ENCODE measurements at regions not wholly inside any gene's neighbourhood (a gene's known extent, or its start where the extent isn't known, plus 50 kb on each side); places are given as distances from the start of the nearest gene placed in this dataset.
"Not testable (repeated sequence)": the region's sequence is repeated elsewhere in the genome, so short reads cannot be mapped to it uniquely, and the experiment has no call there.

- peaks cover 46% of the 10 kb centered on the region for H3K9me3 Mint-ChIP-seq
- CTCF ChIA-PET: no interaction called here
- peaks cover 6% of the 10 kb centered on the region for H3K36me3 Mint-ChIP-seq
Measured at GRCh38 chrX:142938793-142939192, 86.9 kb upstream of the SPANXN4 start.

GRCh38 chrX:142972147-142972809, 53.5 kb upstream of the SPANXN4 start:
- DNase-seq (ENCODE audit: low spot score); H3K27ac Mint-ChIP-seq; ATAC-seq; H3K4me3 Mint-ChIP-seq; H3K27me3 Mint-ChIP-seq (ENCODE audit: low read depth); POLR2A ChIA-PET; H3K4me1 Mint-ChIP-seq; CTCF ChIA-PET: not testable (repeated sequence)
- Mint-ChIP-seq H3K36me3 (peaks cover 24% of the 10 kb centered on the region; the same call in 1 of the 2 replicates), H3K9me3 (peaks cover 44% of the 10 kb centered on the region)

More at GRCh38 chrX:142938793-142939192, 86.9 kb upstream of the SPANXN4 start:
- TF ChIP-seq, protein P1, sequence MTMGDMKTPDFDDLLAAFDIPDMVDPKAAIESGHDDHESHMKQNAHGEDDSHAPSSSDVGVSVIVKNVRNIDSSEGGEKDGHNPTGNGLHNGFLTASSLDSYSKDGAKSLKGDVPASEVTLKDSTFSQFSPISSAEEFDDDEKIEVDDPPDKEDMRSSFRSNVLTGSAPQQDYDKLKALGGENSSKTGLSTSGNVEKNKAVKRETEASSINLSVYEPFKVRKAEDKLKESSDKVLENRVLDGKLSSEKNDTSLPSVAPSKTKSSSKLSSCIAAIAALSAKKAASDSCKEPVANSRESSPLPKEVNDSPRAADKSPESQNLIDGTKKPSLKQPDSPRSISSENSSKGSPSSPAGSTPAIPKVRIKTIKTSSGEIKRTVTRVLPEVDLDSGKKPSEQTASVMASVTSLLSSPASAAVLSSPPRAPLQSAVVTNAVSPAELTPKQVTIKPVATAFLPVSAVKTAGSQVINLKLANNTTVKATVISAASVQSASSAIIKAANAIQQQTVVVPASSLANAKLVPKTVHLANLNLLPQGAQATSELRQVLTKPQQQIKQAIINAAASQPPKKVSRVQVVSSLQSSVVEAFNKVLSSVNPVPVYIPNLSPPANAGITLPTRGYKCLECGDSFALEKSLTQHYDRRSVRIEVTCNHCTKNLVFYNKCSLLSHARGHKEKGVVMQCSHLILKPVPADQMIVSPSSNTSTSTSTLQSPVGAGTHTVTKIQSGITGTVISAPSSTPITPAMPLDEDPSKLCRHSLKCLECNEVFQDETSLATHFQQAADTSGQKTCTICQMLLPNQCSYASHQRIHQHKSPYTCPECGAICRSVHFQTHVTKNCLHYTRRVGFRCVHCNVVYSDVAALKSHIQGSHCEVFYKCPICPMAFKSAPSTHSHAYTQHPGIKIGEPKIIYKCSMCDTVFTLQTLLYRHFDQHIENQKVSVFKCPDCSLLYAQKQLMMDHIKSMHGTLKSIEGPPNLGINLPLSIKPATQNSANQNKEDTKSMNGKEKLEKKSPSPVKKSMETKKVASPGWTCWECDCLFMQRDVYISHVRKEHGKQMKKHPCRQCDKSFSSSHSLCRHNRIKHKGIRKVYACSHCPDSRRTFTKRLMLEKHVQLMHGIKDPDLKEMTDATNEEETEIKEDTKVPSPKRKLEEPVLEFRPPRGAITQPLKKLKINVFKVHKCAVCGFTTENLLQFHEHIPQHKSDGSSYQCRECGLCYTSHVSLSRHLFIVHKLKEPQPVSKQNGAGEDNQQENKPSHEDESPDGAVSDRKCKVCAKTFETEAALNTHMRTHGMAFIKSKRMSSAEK (CRISPR knock-in tag; IDR thresholded peaks at IDR 0.05; ENCODE audit: borderline replicate concordance): no peak
- TF ChIP-seq, protein P2, sequence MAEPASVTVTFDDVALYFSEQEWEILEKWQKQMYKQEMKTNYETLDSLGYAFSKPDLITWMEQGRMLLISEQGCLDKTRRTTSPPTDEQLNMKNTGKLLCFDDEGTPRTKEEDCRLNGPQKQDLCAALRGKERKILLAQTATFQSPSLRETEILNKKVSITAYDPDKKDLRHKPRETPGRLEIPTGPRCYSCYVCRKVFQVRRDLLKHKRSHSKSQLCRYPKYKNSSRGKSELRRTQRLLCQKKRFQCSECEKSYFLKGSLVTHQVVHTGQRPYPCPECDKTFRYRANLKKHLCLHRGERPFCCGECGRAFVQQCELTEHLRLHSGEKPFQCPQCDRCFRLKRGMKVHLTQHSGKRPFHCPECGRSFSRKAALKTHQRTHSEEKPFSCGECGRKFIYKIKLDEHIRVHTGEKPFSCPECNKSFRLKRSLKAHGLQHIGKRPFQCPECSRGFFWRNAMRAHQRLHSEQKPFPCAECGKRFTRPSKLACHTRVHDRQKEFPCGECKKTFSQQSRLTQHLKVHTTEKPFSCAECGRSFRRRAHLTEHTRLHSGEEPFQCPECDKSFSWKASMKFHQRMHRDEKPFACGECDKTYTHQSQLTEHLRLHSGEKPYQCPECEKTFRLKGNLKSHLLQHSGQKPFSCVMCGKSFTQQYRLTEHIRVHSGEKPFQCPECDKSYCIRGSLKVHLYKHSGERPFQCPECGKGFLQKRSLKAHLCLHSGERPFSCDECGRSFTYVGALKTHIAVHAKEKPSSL (CRISPR knock-in tag; conservative IDR thresholded peaks at IDR 0.05): no peak
- no peak for TF ChIP-seq FOXP1 (CRISPR knock-in tag; IDR thresholded peaks at IDR 0.05; ENCODE audit: borderline replicate concordance)
- POLR2A ChIA-PET: no interaction called here
- ATAC-seq (no peak), DNase-seq (ENCODE audit: low spot score) (no peak)
- H3K4me1 Mint-ChIP-seq: no peaks in the 10 kb centered on the region
- no peaks in the 10 kb centered on the region for H3K27me3 Mint-ChIP-seq (ENCODE audit: low read depth)
- no peak overlapping the region for H3K4me3 Mint-ChIP-seq
- no peak overlapping the region for H3K27ac Mint-ChIP-seq
